HG03520 (cell line): ENCODE measurements at regions not wholly inside any gene's neighbourhood (a gene's known extent, or its start where the extent isn't known, plus 50 kb on each side); places are given as distances from the start of the nearest gene placed in this dataset.
"Not testable (repeated sequence)": the region's sequence is repeated elsewhere in the genome, so short reads cannot be mapped to it uniquely, and the experiment has no call there.

Experiments used
- ATAC-seq: cut with Tn5 transposase; IDR thresholded peaks from one replicate; pipeline ENCODE4 v1.9.1; 2021; ENCODE audit warnings: mild to moderate bottlenecking, moderate library complexity; ENCODE audit not compliant: unreplicated experiment

- ATAC-seq = not testable (repeated sequence)
Observed at GRCh38 chr2:87258887-87259286, 237.2 kb upstream of the PLGLB1 start.

- not testable (repeated sequence) for ATAC-seq
Observed at GRCh38 chr2:87262184-87262702, 240.6 kb upstream of the PLGLB1 start.

- not testable (repeated sequence) for ATAC-seq
Observed at GRCh38 chr2:87263868-87264518, 242.3 kb upstream of the PLGLB1 start.

- not testable (repeated sequence) for ATAC-seq
Observed at GRCh38 chr2:87275192-87275591, 253.5 kb upstream of the PLGLB1 start.

GRCh38 chr2:87275974-87276629, 254.5 kb upstream of the PLGLB1 start:
- ATAC-seq = not testable (repeated sequence)

GRCh38 chr2:87276673-87277072, 255.0 kb upstream of the PLGLB1 start:
- ATAC-seq = not testable (repeated sequence)

- ATAC-seq = not testable (repeated sequence)
Observed at GRCh38 chr2:87277734-87278133, 256.1 kb upstream of the PLGLB1 start.

- not testable (repeated sequence) for ATAC-seq
Observed at GRCh38 chr2:87280596-87281355, 259.1 kb upstream of the PLGLB1 start.

GRCh38 chr2:87283735-87284470, 262.3 kb upstream of the PLGLB1 start:
- ATAC-seq = not testable (repeated sequence)

GRCh38 chr2:87284471-87284772, 262.8 kb upstream of the PLGLB1 start:
- ATAC-seq = not testable (repeated sequence)

GRCh38 chr2:87285139-87285538, 263.5 kb upstream of the PLGLB1 start:
- not testable (repeated sequence) for ATAC-seq

GRCh38 chr2:87290566-87291307, 269.1 kb upstream of the PLGLB1 start:
- ATAC-seq = peak; percentile 71

- not testable (repeated sequence) for ATAC-seq
Observed at GRCh38 chr2:87291400-87292200, 270.0 kb upstream of the PLGLB1 start.

- ATAC-seq = not testable (repeated sequence)
Observed at GRCh38 chr2:87293931-87294594, 272.4 kb upstream of the PLGLB1 start.

GRCh38 chr2:87295135-87295534, 273.5 kb upstream of the PLGLB1 start:
- ATAC-seq = not testable (repeated sequence)

GRCh38 chr2:87301349-87301748, 279.7 kb upstream of the PLGLB1 start:
- ATAC-seq = not testable (repeated sequence)

- not testable (repeated sequence) for ATAC-seq
Observed at GRCh38 chr2:87301871-87302270, 280.2 kb upstream of the PLGLB1 start.

- ATAC-seq = not testable (repeated sequence)
Observed at GRCh38 chr2:87308621-87309020, 287.0 kb upstream of the PLGLB1 start.

- not testable (repeated sequence) for ATAC-seq
Observed at GRCh38 chr2:87309785-87310184, 288.1 kb upstream of the PLGLB1 start.
